Fibroblast of lung (primary cell): ENCODE measurements at regions not wholly inside any gene's neighbourhood (a gene's known extent, or its start where the extent isn't known, plus 50 kb on each side); places are given as distances from the start of the nearest gene placed in this dataset.
"Not testable (repeated sequence)": the region's sequence is repeated elsewhere in the genome, so short reads cannot be mapped to it uniquely, and the experiment has no call there.

Experiments
- CTCF ChIP-seq, 2 donors: IDR thresholded peaks in 1 of 2; conservative IDR thresholded peaks in 1 of 2; 1 replicate in 1 of 2; 2 replicates in 1 of 2; pipeline ENCODE4 v1.5.1; 2011 to 2012; ENCODE audit warnings: low read length in 2 of 2, control low read depth in 1 of 2, inconsistent platforms in 1 of 2, low read depth in 1 of 2, mild to moderate bottlenecking in 1 of 2
- EZH2 ChIP-seq: IDR thresholded peaks from 2 replicates; pipeline ENCODE4 v1.5.1; 2012; ENCODE audit warnings: low read length, control low read depth, mild to moderate bottlenecking; ENCODE audit errors: missing control alignments

GRCh38 chr5:124916313-124916712, 169.9 kb upstream of the ZNF608 start:
- TF ChIP-seq CTCF (conservative IDR thresholded peaks at IDR 0.05 in 1 of 2, IDR thresholded peaks at IDR 0.05 in 1 of 2; ENCODE audit: low read depth in 1 of 2, low read length in 2 of 2); EZH2: not testable (repeated sequence)
